Heart left ventricle (tissue), 16 donors: ENCODE measurements at regions not wholly inside any gene's neighbourhood (a gene's known extent, or its start where the extent isn't known, plus 50 kb on each side); places are given as distances from the start of the nearest gene placed in this dataset.
"Not testable (repeated sequence)": the region's sequence is repeated elsewhere in the genome, so short reads cannot be mapped to it uniquely, and the experiment has no call there.

Experiments
- ATAC-seq, 4 donors: fragments of 200-7000 bp; cut with Tn5 transposase; one replicate each; pipeline ENCODE4 v1.9.1; 2020 to 2022; ENCODE audit warnings: moderate library complexity in 4 of 4, mild to moderate bottlenecking in 3 of 4, moderate number of reproducible peaks in 1 of 4
- DNase-seq, 5 donors: peaks; one replicate each; pipeline ENCODE4 v3.0.0-alpha.2; 2020
- H3K27ac ChIP-seq, 12 donors: fragments of 200-600 bp; sonication (generic) in 4 of 12; one replicate each; pipeline versions ENCODE4 v1.5.0 to v1.8.0; 2016 to 2022; ENCODE audit warnings: mild to moderate bottlenecking in 2 of 12
- H3K27me3 ChIP-seq, 9 donors: fragments of 200-600 bp; sonication (generic) in 2 of 9; one replicate each; pipeline versions ENCODE4 v1.5.1 to v1.8.0; 2016 to 2022; ENCODE audit warnings: mild to moderate bottlenecking in 3 of 9
- H3K36me3 ChIP-seq, 9 donors: fragments of 200-600 bp; sonication (generic) in 2 of 9; one replicate each; pipeline versions ENCODE4 v1.5.0 to v1.8.0; 2018 to 2022; ENCODE audit warnings: mild to moderate bottlenecking in 2 of 9
- H3K4me1 ChIP-seq, 12 donors: fragments of 200-600 bp; sonication (generic) in 4 of 12; one replicate each; pipeline versions ENCODE4 v1.5.0 to v1.8.0; 2016 to 2022; ENCODE audit warnings: mild to moderate bottlenecking in 3 of 12
- H3K4me3 ChIP-seq, 12 donors: fragments of 200-600 bp; sonication (generic) in 4 of 12; one replicate each; pipeline versions ENCODE4 v1.5.0 to v1.8.0; 2017 to 2022; ENCODE audit warnings: mild to moderate bottlenecking in 9 of 12, moderate library complexity in 4 of 12
- H3K9me3 ChIP-seq, 12 donors: fragments of 200-600 bp; sonication (generic) in 4 of 12; one replicate each; pipeline versions ENCODE4 v1.5.0 to v1.8.0; 2016 to 2022; ENCODE audit warnings: mild to moderate bottlenecking in 1 of 12
- CTCF ChIP-seq, 12 donors: fragments of 200-600 bp; sonication (generic) in 4 of 12; IDR thresholded peaks; one replicate each; pipeline versions ENCODE4 v1.5.0 to v1.8.0; 2018 to 2022; ENCODE audit warnings: antibody characterized with exemption in 12 of 12, mild to moderate bottlenecking in 5 of 12
- POLR2A ChIP-seq, 2 donors: fragments of 450-650 bp; IDR thresholded peaks; one replicate each; pipeline ENCODE4 v1.6.1; 2017; ENCODE audit warnings: antibody characterized with exemption in 2 of 2, mild to moderate bottlenecking in 2 of 2, moderate library complexity in 2 of 2
- WGBS, 4 donors: extraction: QIAGEN DNeasy Blood & Tissue Kit in 2 of 4; methylation state at CpG; one replicate each; pipeline versions ENCODE4 v1.1.5 to v1.1.7; 2013 to 2018; 5-methylcytosine and 5-hydroxymethylcytosine counted together
- intact Hi-C, 10 donors: fragments of 100-400 bp; cut with DNase I; formaldehyde crosslinking; loops; one replicate each; pipeline versions ENCODE4 v1.11.1 to v1.14.2; 2022
- donor health status: ischemic (EF 13 %, LVEDD 7.1; RV severe dilation, severe dysfunction).
- donor health status: healthy with polysubstance abuse.
- donor health status: DM: no; HTN: yes; CAD: no.
- donor health status: DM: no; HTN: no; CAD: no.
- donor health status: ischemic (EF 25% LVEDD 6.9; RV normal size, moderate dysfunction).
- donor health status: ischemic (EF 25% LVEDD 5.7; RV mildly dilated, moderate dysfunction).
- donor health status: healthy.
- donor health status: DM: yes; HTN: yes; CAD: no.
- donor health status: ischemic (EF 35%, LVEDD 5.7; RV mildly dilated, moderate dysfunction).
- donor health status: nonischemic (EF 11% LVEDD 7.7; RV severe dilation, severe dysfunction).
- donor health status: DM: yes; HTN: yes; CAD: no.
- donor health status: PGD.
- donor health status: ischemic (EF 29% LVEDD 5.4; RV normal size, mild dysfunction).
- donor health status: nonischemic (EF 23%, LVEDD 6.1; RV moderate dilation, normal function).

DNA sequence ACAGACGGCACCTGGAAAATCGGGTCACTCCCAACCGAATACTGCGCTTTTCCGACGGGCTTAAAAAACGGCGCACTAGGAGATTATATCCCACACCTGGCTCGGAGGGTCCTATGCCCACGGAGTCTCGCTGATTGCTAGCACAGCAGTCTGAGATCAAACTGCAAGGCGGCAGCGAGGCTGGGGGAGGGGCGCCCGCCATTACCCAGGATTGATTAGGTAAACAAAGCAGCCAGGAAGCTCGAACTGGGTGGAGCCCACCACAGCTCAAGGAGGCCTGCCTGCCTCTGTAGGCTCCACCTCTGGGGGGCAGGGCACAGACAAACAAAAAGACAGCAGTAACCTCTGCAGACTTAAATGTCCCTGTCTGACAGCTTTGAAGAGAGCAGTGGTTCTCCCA is 64.5 kb downstream of the SLC30A10 start:
- H3K9me3 ChIP-seq, ATAC-seq, H3K36me3 ChIP-seq, intact Hi-C loops, H3K4me3 ChIP-seq, H3K27ac ChIP-seq, H3K27me3 ChIP-seq, H3K4me1 ChIP-seq, DNase-seq: not testable (repeated sequence)
- WGBS, 4 donors = 87 to 93% (median 89%) methylated on average over 15 to 16 of the region's 16 CpGs

- H3K36me3 ChIP-seq = no peaks in the 10 kb centered on the region
- intact Hi-C loops = no loop called here
- no peaks in the 10 kb centered on the region for H3K27me3 ChIP-seq
- H3K27ac ChIP-seq = no peak overlapping the region
- H3K4me1 ChIP-seq = no peaks in the 10 kb centered on the region
- H3K4me3 ChIP-seq = no peak overlapping the region
- WGBS, 4 donors = 0 to 53% (median 43%) methylated on average over 1 of the region's 1 CpG
- TF ChIP-seq CTCF (IDR thresholded peaks at IDR 0.05) (no peak), POLR2A (IDR thresholded peaks at IDR 0.05) (no peak)
- DNase-seq (no peak), ATAC-seq (no peak)
- H3K9me3 ChIP-seq = peaks cover 0 to 3% (median 0%) of the 10 kb centered on the region in 12 donors
Observed at GRCh38 chr1:219862366-219862765, 66.0 kb downstream of the SLC30A10 start.

DNA sequence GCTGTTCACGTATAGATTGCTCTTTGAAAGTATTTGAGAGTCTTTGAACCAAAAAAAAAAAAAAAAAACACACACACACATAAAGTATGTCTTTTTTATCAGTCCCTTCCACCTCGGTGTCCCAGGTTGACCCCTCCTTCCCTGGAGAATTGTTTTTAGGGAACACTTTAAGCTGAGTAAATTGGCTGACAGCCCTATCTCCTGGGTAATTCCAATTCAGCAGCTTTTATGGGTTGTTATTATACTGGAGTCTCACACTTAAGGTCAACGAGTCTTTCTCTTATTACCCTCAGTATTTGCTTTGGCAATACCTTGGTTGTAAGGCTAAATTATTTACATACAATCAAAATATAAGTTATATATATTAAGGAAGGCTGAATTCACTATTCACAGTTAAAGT is 69.4 kb downstream of the SLC30A10 start:
- ATAC-seq = no peak
- Histone ChIP-seq H3K4me3 (no peak overlapping the region), H3K9me3 (peaks cover 0 to 6% (median 0%) of the 10 kb centered on the region in 12 donors), H3K4me1 (no peaks in the 10 kb centered on the region), H3K27ac (no peak overlapping the region), H3K36me3 (no peaks in the 10 kb centered on the region), H3K27me3 (no peaks in the 10 kb centered on the region)
- TF ChIP-seq CTCF (IDR thresholded peaks at IDR 0.05) (no peak), POLR2A (IDR thresholded peaks at IDR 0.05) (no peak)
- no peak for DNase-seq
- WGBS, 4 donors = 44 to 59% (median 55%) methylated on average over 3 of the region's 3 CpGs
- intact Hi-C loops = no loop called here

- H3K4me3 ChIP-seq = no peak overlapping the region
- DNase-seq (no peak), ATAC-seq (no peak)
- 62 to 79% (median 69%) methylated on average over 4 of the region's 4 CpGs for WGBS, 4 donors
- no peaks in the 10 kb centered on the region for H3K4me1 ChIP-seq
- H3K9me3 ChIP-seq = peaks cover 0 to 29% (median 11%) of the 10 kb centered on the region in 12 donors
- intact Hi-C loops = no loop called here
- no peak for TF ChIP-seq POLR2A (IDR thresholded peaks at IDR 0.05)
- TF ChIP-seq CTCF (IDR thresholded peaks at IDR 0.05) = no peak
- H3K27ac ChIP-seq = no peak overlapping the region
- no peaks in the 10 kb centered on the region for H3K36me3 ChIP-seq
- no peaks in the 10 kb centered on the region for H3K27me3 ChIP-seq
Observed at GRCh38 chr1:219847215-219847855, 81.0 kb downstream of the SLC30A10 start.

DNA sequence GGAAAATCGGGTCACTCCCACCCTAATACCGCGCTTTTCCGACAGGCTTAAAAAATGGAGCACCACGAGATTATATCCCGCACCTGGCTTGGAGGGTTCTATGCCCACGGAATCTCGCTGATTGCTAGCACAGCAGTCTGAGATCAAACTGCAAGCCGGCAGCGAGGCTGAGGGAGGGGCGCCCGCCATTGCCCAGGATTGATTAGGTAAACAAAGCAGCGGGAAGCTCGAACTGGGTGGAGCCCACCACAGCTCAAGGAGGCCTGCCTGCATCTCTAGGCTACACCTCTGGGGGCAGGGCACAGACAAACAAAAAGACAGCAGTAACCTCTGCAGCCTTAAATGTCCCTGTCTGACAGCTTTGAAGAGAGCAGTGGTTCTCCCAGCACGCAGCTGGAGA is 88.8 kb downstream of the SLC30A10 start:
- H3K9me3 ChIP-seq, H3K27me3 ChIP-seq, DNase-seq, ATAC-seq, H3K36me3 ChIP-seq, H3K4me1 ChIP-seq, H3K4me3 ChIP-seq, H3K27ac ChIP-seq: not testable (repeated sequence)
- intact Hi-C loops = loop anchor here in 1 of 10 donors (2.0 kb wide), 1 partner anchor 149 kb away; no protein-coding TSS in a partner anchor
- 68 to 77% (median 72%) methylated on average over 14 to 15 of the region's 15 CpGs for WGBS, 4 donors
